HG03095 (cell line): ENCODE measurements at regions not wholly inside any gene's neighbourhood (a gene's known extent, or its start where the extent isn't known, plus 50 kb on each side); places are given as distances from the start of the nearest gene placed in this dataset.
A peak's percentile ranks its signal among the peaks of the same experiment; 100 is the strongest.

ENCODE experiments used
- ATAC-seq: cut with Tn5 transposase; IDR thresholded peaks from one replicate; pipeline ENCODE4 v1.9.1; 2021; ENCODE audit warnings: moderate library complexity; ENCODE audit not compliant: unreplicated experiment

- ATAC-seq: peak; percentile 38
These were observed 109.8 kb downstream of the HFE start for GRCh38 chr6:26196846-26197635.

GRCh38 chr6:26197636-26197932 lies 110.4 kb downstream of the HFE start:
- no peak for ATAC-seq

GRCh38 chr6:26197933-26198721 lies 110.9 kb downstream of the HFE start:
- no peak for ATAC-seq

GRCh38 chr6:26198722-26199056 lies 111.5 kb downstream of the HFE start:
- peak; percentile 5 for ATAC-seq

- ATAC-seq: peak; percentile 43
These were observed 112.0 kb downstream of the HFE start for GRCh38 chr6:26199057-26199772.

GRCh38 chr6:26199773-26200764 lies 112.8 kb downstream of the HFE start:
- ATAC-seq: no peak

GRCh38 chr6:26200918-26201721 lies 113.9 kb downstream of the HFE start:
- no peak for ATAC-seq

- ATAC-seq: no peak
These were observed 115.0 kb downstream of the HFE start for GRCh38 chr6:26202201-26202611.

- no peak for ATAC-seq
These were observed 115.8 kb downstream of the HFE start for GRCh38 chr6:26202811-26203583.

- peak; percentile 42 for ATAC-seq
These were observed 117.3 kb downstream of the HFE start for GRCh38 chr6:26204332-26205160.

- ATAC-seq: no peak
These were observed 118.0 kb downstream of the HFE start for GRCh38 chr6:26205161-26205624.

- no peak for ATAC-seq
These were observed 118.7 kb downstream of the HFE start for GRCh38 chr6:26205625-26206574.

- no peak for ATAC-seq
These were observed 119.9 kb downstream of the HFE start for GRCh38 chr6:26206868-26207801.

- ATAC-seq: no peak
These were observed 124.7 kb downstream of the HFE start for GRCh38 chr6:26211963-26212362.

GRCh38 chr6:26213334-26214075 lies 126.3 kb downstream of the HFE start:
- ATAC-seq: no peak
